ENCODE measurements at regions not wholly inside any gene's neighbourhood (a gene's known extent, or its start where the extent isn't known, plus 50 kb on each side); places are given as distances from the start of the nearest gene placed in this dataset.

DNA sequence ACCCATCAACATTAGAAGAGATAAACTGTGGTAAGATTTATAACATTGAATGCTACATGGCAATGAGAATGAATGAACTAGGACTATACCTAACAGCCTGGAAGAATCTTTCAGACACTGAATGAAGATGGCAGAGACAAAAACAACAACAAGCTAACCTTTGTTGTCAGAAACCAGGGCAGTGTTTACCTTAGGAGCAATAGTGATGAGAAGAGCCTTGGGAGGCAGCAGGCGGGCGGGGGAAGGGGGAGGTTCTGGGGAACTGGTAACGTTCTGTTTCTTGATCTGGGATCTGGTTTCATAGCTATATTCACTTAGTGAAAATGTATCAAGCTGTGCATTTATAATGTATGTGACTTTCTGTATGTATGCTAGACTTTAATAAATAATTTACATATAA, 139.0 kb upstream of the TNRC6C start:
- TF ChIP-seq, protein P1, sequence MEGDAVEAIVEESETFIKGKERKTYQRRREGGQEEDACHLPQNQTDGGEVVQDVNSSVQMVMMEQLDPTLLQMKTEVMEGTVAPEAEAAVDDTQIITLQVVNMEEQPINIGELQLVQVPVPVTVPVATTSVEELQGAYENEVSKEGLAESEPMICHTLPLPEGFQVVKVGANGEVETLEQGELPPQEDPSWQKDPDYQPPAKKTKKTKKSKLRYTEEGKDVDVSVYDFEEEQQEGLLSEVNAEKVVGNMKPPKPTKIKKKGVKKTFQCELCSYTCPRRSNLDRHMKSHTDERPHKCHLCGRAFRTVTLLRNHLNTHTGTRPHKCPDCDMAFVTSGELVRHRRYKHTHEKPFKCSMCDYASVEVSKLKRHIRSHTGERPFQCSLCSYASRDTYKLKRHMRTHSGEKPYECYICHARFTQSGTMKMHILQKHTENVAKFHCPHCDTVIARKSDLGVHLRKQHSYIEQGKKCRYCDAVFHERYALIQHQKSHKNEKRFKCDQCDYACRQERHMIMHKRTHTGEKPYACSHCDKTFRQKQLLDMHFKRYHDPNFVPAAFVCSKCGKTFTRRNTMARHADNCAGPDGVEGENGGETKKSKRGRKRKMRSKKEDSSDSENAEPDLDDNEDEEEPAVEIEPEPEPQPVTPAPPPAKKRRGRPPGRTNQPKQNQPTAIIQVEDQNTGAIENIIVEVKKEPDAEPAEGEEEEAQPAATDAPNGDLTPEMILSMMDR (IDR thresholded peaks at IDR 0.05) = no peak
- TF ChIP-seq ZFX (IDR thresholded peaks at IDR 0.05; ENCODE audit: borderline replicate concordance) = no peak

Data from 22Rv1 (cell line).